Prostate gland (tissue), 2 donors: ENCODE measurements at regions not wholly inside any gene's neighbourhood (a gene's known extent, or its start where the extent isn't known, plus 50 kb on each side); places are given as distances from the start of the nearest gene placed in this dataset.

ENCODE experiments used
- DNase-seq: peaks from one replicate; pipeline ENCODE4 v3.0.0-alpha.2; 2019; ENCODE audit warnings: low spot score
- H3K27ac ChIP-seq, 2 donors: fragments of 200-600 bp; sonication (generic); 2 replicates each; pipeline ENCODE4 v1.5.1; 2017 to 2019
- H3K27me3 ChIP-seq: fragments of 200-600 bp; sonication (generic); replicated peaks from 2 replicates; pipeline ENCODE4 v1.5.1; 2019; ENCODE audit not compliant: insufficient read depth
- H3K36me3 ChIP-seq, 2 donors: fragments of 200-600 bp; sonication (generic); 1 replicate in 1 of 2; 2 replicates in 1 of 2; pipeline versions ENCODE4 v1.5.1 to v1.8.1; 2017 to 2019
- H3K4me1 ChIP-seq: fragments of 200-600 bp; sonication (generic); replicated peaks from 2 replicates; pipeline ENCODE4 v1.5.1; 2019
- H3K4me3 ChIP-seq, 2 donors: fragments of 200-600 bp; sonication (generic); 2 replicates each; pipeline ENCODE4 v1.5.1; 2017 to 2019
- H3K9me3 ChIP-seq: fragments of 200-600 bp; sonication (generic); 2 replicates; pipeline ENCODE4 v1.5.1; 2017
- POLR2A ChIP-seq: fragments of 450-650 bp; IDR thresholded peaks from one replicate; pipeline ENCODE4 v1.6.1; 2016; ENCODE audit warnings: antibody characterized with exemption, mild to moderate bottlenecking
- POLR2AphosphoS5 ChIP-seq: sonication (generic); formaldehyde crosslinking; IDR thresholded peaks from one replicate; pipeline ENCODE4 v1.6.1; 2017; ENCODE audit warnings: antibody characterized with exemption
- WGBS: methylation state at CpG from one replicate; pipeline ENCODE4 v1.1.5; 2018; 5-methylcytosine and 5-hydroxymethylcytosine counted together
- intact Hi-C: fragments of 100-400 bp; cut with DNase I; formaldehyde crosslinking; loops from one replicate; pipeline ENCODE4 v1.14.2; 2022
- TF ChIP-seq, protein P1 (sequence below), 4 experiments: fragments of 200-600 bp in 2 of 4; fragments of 450-650 bp in 2 of 4; sonication (generic) in 2 of 4; IDR thresholded peaks; 1 replicate in 3 of 4; 2 replicates in 1 of 4; pipeline ENCODE4 v1.5.1; 2016 to 2019; ENCODE audit warnings: antibody characterized with exemption in 4 of 4, mild to moderate bottlenecking in 2 of 4, moderate library complexity in 2 of 4

DNA sequence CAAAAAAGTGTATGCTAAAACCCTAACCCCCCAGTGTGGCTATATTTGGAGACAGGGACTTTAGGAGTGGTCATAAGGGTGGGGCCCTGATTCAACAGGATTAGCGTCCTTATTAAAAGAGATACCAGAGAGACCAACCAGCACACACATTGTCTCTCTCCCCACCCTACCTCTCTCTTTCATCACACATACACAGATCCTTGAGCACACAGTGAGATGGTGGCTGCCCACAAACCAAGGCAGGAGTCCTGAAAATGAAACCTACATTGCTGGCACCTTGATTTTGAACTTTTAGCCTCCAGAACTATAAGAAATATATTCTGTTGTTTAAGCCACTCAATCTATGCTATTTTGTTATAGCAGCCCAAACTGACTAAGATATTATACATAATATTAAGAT is 224.2 kb downstream of the KDR start:
- 95% methylated on average over 1 of the region's 1 CpG for WGBS
- no peak overlapping the region for H3K4me3 ChIP-seq
- intact Hi-C loops = no loop called here
- H3K27ac ChIP-seq = no peak overlapping the region
- no peak for DNase-seq
- no peaks in the 10 kb centered on the region for H3K27me3 ChIP-seq
- H3K36me3 ChIP-seq = no peaks in the 10 kb centered on the region
- H3K9me3 ChIP-seq = no peaks in the 10 kb centered on the region
- TF ChIP-seq, protein P1, sequence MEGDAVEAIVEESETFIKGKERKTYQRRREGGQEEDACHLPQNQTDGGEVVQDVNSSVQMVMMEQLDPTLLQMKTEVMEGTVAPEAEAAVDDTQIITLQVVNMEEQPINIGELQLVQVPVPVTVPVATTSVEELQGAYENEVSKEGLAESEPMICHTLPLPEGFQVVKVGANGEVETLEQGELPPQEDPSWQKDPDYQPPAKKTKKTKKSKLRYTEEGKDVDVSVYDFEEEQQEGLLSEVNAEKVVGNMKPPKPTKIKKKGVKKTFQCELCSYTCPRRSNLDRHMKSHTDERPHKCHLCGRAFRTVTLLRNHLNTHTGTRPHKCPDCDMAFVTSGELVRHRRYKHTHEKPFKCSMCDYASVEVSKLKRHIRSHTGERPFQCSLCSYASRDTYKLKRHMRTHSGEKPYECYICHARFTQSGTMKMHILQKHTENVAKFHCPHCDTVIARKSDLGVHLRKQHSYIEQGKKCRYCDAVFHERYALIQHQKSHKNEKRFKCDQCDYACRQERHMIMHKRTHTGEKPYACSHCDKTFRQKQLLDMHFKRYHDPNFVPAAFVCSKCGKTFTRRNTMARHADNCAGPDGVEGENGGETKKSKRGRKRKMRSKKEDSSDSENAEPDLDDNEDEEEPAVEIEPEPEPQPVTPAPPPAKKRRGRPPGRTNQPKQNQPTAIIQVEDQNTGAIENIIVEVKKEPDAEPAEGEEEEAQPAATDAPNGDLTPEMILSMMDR (IDR thresholded peaks at IDR 0.05) = no peak
- no peak for TF ChIP-seq POLR2A
- no peak for TF ChIP-seq POLR2AphosphoS5
- no peaks in the 10 kb centered on the region for H3K4me1 ChIP-seq

DNA sequence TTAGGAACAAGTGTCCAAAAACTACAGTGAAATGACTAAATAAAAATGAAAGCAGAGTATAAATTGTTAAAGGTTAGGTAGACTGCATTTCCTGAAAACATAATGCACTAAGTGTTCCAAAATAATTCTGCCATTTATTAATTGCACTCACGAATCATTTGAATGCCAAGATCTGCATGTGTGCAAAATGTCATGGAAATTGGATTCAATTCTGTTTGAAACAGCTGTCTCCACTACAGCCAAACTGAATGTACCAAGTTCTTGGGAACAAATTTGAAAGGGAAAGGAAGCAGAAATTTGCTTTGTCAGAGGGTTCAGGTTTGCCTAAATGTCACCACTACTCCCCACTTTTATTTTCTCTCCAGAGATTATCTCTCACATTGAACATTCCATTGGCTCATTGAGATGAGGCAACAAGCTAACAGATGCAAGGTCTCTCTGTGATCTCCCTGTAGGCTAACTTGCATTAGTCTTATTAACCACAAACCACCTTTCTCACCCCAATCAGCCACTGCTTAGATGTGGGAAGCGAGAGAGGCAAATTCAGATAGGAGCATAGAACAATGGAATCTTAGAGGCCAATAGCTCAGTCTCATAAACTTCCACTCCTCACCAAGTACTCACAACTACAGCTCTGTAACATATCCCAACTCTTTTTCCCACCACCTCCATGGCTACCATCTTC is 226.6 kb downstream of the KDR start:
- intact Hi-C loops = no loop called here
- TF ChIP-seq POLR2AphosphoS5 (no peak), POLR2A (no peak)
- TF ChIP-seq, protein P1 (IDR thresholded peaks at IDR 0.05) = no peak
- DNase-seq = no peak
- Histone ChIP-seq H3K27me3 (no peaks in the 10 kb centered on the region), H3K36me3 (no peaks in the 10 kb centered on the region), H3K4me1 (no peaks in the 10 kb centered on the region), H3K27ac (no peak overlapping the region), H3K4me3 (no peak overlapping the region), H3K9me3 (no peaks in the 10 kb centered on the region)
- WGBS = 80% methylated on average over 2 of the region's 2 CpGs

DNA sequence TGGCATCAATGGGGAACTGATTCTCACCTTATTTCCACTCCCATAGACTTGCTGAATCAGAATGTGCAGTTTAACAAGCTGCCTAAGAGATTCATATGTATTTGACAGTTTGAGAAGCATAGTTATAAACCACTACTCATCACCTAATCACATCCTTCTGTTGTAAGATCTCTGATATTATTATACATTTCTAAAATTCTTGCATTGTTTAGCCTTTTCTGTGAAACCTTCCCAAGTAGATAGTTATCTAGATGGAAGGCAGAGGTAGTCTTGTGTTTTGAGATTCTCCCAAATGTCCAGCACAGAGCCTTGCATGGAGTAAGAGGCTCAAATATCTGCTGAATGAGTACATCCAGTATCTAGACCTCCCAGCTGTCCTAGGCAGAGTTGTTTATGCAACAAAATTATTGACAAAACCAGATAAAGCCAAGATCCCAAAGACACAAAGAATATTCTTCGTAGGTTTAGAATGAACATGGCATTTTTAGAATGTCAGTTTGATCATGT is 227.3 kb downstream of the KDR start:
- Histone ChIP-seq H3K4me1 (no peaks in the 10 kb centered on the region), H3K36me3 (no peaks in the 10 kb centered on the region), H3K9me3 (no peaks in the 10 kb centered on the region), H3K27me3 (no peaks in the 10 kb centered on the region), H3K27ac (no peak overlapping the region), H3K4me3 (no peak overlapping the region)
- DNase-seq = no peak
- intact Hi-C loops = no loop called here
- WGBS = 57% methylated on average over 1 of the region's 1 CpG
- TF ChIP-seq POLR2A = no peak
- TF ChIP-seq, protein P1 (IDR thresholded peaks at IDR 0.05) = no peak
- TF ChIP-seq POLR2AphosphoS5 = no peak

DNA sequence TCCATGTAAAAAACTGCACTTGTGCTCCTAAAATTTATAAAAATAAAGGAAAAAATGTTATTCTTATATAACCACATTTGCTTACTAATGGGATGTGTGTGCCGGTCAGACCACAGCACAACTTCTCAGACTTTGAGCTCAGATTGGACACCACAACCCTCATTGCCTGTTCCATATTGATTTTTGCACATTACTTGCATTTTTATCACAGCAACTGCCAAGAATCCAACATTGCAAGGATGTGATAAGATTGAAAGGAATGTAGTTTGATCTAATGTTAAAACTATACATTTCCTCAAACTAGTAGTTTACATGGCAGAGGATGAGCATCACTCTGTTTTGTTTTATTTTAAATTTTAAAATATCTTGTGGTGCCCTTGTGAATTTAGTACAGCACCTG is 227.8 kb downstream of the KDR start:
- DNase-seq = no peak
- TF ChIP-seq POLR2AphosphoS5 = no peak
- TF ChIP-seq, protein P1 (IDR thresholded peaks at IDR 0.05) = no peak
- TF ChIP-seq POLR2A = no peak
- Histone ChIP-seq H3K36me3 (no peaks in the 10 kb centered on the region), H3K27ac (no peak overlapping the region), H3K27me3 (no peaks in the 10 kb centered on the region), H3K9me3 (no peaks in the 10 kb centered on the region), H3K4me3 (no peak overlapping the region), H3K4me1 (no peaks in the 10 kb centered on the region)
- WGBS = 85% methylated on average over 1 of the region's 1 CpG
- intact Hi-C loops = no loop called here

DNA sequence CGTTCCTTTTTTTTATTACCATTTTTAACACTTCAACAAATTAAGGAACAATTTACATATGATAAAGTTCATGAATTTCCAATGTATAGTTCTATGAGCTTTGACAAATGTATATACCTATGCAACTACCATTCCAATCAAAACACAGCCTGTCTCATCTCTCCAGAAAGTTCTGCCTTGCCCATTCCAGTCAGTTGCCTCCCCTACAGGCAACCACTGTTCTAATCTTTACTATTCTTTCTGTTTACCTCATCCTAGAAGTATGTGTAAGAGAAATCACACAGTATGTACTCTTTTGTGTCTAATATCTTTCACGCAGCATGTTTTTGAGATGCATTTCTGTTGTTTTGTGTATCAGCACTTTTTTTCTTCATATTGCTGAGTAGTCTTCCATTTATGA is 224.9 kb downstream of the KIT start:
- H3K27ac ChIP-seq = no peak overlapping the region
- TF ChIP-seq POLR2A = no peak
- TF ChIP-seq, protein P1 (IDR thresholded peaks at IDR 0.05) = no peak
- TF ChIP-seq POLR2AphosphoS5 = no peak
- DNase-seq = no peak
- no peaks in the 10 kb centered on the region for H3K36me3 ChIP-seq
- no peaks in the 10 kb centered on the region for H3K4me1 ChIP-seq
- no peak overlapping the region for H3K4me3 ChIP-seq
- intact Hi-C loops = no loop called here
- H3K27me3 ChIP-seq = no peaks in the 10 kb centered on the region
- WGBS = 41% methylated on average over 2 of the region's 2 CpGs
- H3K9me3 ChIP-seq = no peaks in the 10 kb centered on the region
